ENCODE measurements at regions not wholly inside any gene's neighbourhood (a gene's known extent, or its start where the extent isn't known, plus 50 kb on each side); places are given as distances from the start of the nearest gene placed in this dataset.

GRCh38 chr5:71954329-71954728 lies 152.9 kb upstream of the MAP1B start:
- DNase-seq = no peak
- peaks cover 24% of the 10 kb centered on the region for H3K4me1 Mint-ChIP-seq (ENCODE audit: low read depth, unreplicated experiment)
- H3K36me3 Mint-ChIP-seq (ENCODE audit: insufficient read depth, unreplicated experiment) = no peaks in the 10 kb centered on the region
- no peak overlapping the region for H3K27ac Mint-ChIP-seq (ENCODE audit: unreplicated experiment)
- BruUV-seq (replicated peaks) = no TSS peak
- H3K9me3 Mint-ChIP-seq (ENCODE audit: low read depth, unreplicated experiment) = peaks cover 2% of the 10 kb centered on the region
- no peaks in the 10 kb centered on the region for H3K27me3 Mint-ChIP-seq (ENCODE audit: unreplicated experiment)
- CTCF ChIA-PET = interaction anchor here (1.8 kb wide), 1 partner anchor 15 kb away, joined by 4 read pairs; no protein-coding TSS in a partner anchor
- no peak for TF ChIP-seq CTCF (IDR thresholded peaks at IDR 0.05; ENCODE audit: unreplicated experiment)
- intact Hi-C loops (cut with micrococcal nuclease; ENCODE audit: unreplicated experiment) = no loop called here
- no peak overlapping the region for H3K4me3 Mint-ChIP-seq (ENCODE audit: low read depth, unreplicated experiment)

DNA sequence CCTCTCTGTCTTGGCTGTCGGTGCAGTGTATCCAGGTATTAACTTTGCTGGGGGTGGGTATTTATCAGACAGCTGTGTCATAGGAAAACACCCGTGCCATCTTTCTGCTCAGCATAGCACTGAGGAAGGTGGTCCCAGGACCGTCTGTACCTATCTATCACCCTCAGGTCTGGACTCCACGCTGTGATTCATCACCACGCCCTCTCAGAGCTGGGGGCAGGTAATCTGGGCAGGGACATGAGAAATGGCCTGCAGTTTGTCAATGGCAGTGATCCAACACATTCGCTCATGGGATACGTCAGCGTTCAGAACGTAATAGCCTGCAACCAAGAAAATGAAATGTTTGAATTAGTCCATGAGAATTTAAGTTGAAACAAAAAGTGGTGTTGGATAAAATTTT lies 151.6 kb upstream of the MAP1B start:
- Mint-ChIP-seq H3K36me3 (ENCODE audit: insufficient read depth, unreplicated experiment) (no peaks in the 10 kb centered on the region), H3K4me1 (ENCODE audit: low read depth, unreplicated experiment) (peaks cover 24% of the 10 kb centered on the region), H3K27me3 (ENCODE audit: unreplicated experiment) (no peaks in the 10 kb centered on the region), H3K27ac (ENCODE audit: unreplicated experiment) (no peak overlapping the region), H3K4me3 (ENCODE audit: low read depth, unreplicated experiment) (no peak overlapping the region), H3K9me3 (ENCODE audit: low read depth, unreplicated experiment) (no peaks in the 10 kb centered on the region)
- CTCF ChIA-PET = no interaction called here
- peak; percentile 40 for DNase-seq
- intact Hi-C loops (cut with micrococcal nuclease; ENCODE audit: unreplicated experiment) = no loop called here
- BruUV-seq (replicated peaks) = no TSS peak
- TF ChIP-seq CTCF (IDR thresholded peaks at IDR 0.05; ENCODE audit: unreplicated experiment) = no peak

GRCh38 chr5:71957292-71957898 lies 149.9 kb upstream of the MAP1B start:
- H3K9me3 Mint-ChIP-seq (ENCODE audit: low read depth, unreplicated experiment) = no peaks in the 10 kb centered on the region
- intact Hi-C loops (cut with micrococcal nuclease; ENCODE audit: unreplicated experiment) = no loop called here
- no peaks in the 10 kb centered on the region for H3K27me3 Mint-ChIP-seq (ENCODE audit: unreplicated experiment)
- no peak overlapping the region for H3K4me3 Mint-ChIP-seq (ENCODE audit: low read depth, unreplicated experiment)
- H3K4me1 Mint-ChIP-seq (ENCODE audit: low read depth, unreplicated experiment) = peaks cover 24% of the 10 kb centered on the region
- no TSS peak for BruUV-seq (replicated peaks)
- no peak for TF ChIP-seq CTCF (IDR thresholded peaks at IDR 0.05; ENCODE audit: unreplicated experiment)
- H3K27ac Mint-ChIP-seq (ENCODE audit: unreplicated experiment) = no peak overlapping the region
- CTCF ChIA-PET = no interaction called here
- DNase-seq = no peak
- no peaks in the 10 kb centered on the region for H3K36me3 Mint-ChIP-seq (ENCODE audit: insufficient read depth, unreplicated experiment)

DNA sequence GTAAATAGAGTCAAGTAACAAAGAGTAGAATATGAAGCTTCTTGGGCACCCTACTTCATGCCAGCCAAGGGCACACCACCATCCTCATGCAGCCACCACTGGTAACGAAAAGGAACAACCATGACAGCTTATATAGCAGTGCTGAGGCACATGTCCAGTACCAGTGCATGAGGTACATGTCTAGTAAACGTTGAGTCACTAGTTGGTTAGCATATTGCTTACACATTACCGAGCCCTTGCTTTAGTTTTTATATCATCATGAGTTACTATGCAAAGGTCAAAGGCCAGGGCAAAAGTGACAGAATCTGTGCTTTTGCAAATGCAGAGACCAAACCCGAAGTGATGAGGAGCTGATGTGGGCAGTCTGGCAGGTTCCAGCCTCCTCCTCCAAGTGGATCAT lies 147.1 kb upstream of the MAP1B start:
- Mint-ChIP-seq H3K27me3 (ENCODE audit: unreplicated experiment) (no peaks in the 10 kb centered on the region), H3K4me3 (ENCODE audit: low read depth, unreplicated experiment) (no peak overlapping the region), H3K4me1 (ENCODE audit: low read depth, unreplicated experiment) (peaks cover 12% of the 10 kb centered on the region), H3K27ac (ENCODE audit: unreplicated experiment) (no peak overlapping the region), H3K9me3 (ENCODE audit: low read depth, unreplicated experiment) (no peaks in the 10 kb centered on the region), H3K36me3 (ENCODE audit: insufficient read depth, unreplicated experiment) (no peaks in the 10 kb centered on the region)
- DNase-seq = no peak
- no TSS peak for BruUV-seq (replicated peaks)
- CTCF ChIA-PET = no interaction called here
- intact Hi-C loops (cut with micrococcal nuclease; ENCODE audit: unreplicated experiment) = no loop called here
- no peak for TF ChIP-seq CTCF (IDR thresholded peaks at IDR 0.05; ENCODE audit: unreplicated experiment)
